ENCODE measurements at regions not wholly inside any gene's neighbourhood (a gene's known extent, or its start where the extent isn't known, plus 50 kb on each side); places are given as distances from the start of the nearest gene placed in this dataset.

- POLR2A ChIA-PET: no interaction called here
Observed at GRCh38 chr16:86893506-86893905, 315.2 kb downstream of the FOXL1 start.

GRCh38 chr16:86894029-86894567, 315.7 kb downstream of the FOXL1 start:
- RAD21 ChIA-PET (ENCODE audit: unreplicated experiment): no interaction called here
- H3K4me2 ChIP-seq (ENCODE audit: control insufficient read depth, insufficient read depth): no peak overlapping the region
- H3K79me2 ChIP-seq (ENCODE audit: control insufficient read depth, insufficient read depth, low read length): no peaks in the 10 kb centered on the region
- TF ChIP-seq SMAD5 (IDR thresholded peaks at IDR 0.05; ENCODE audit: low read depth): no peak
- TF ChIP-seq PML (IDR thresholded peaks at IDR 0.05; ENCODE audit: low read length): no peak
- SMC1A ChIA-PET (ENCODE audit: uncharacterized antibody, unreplicated experiment): no interaction called here
- no peak overlapping the region for H2AFZ ChIP-seq (ENCODE audit: control insufficient read depth, low read depth, low read length)
- no peak overlapping the region for H3K27ac ChIP-seq (ENCODE audit: control insufficient read depth, insufficient read depth)
- POLR2A ChIA-PET: no interaction called here
- ATAC-seq (no peak), FAIRE-seq (no peak), DNase-seq (ENCODE audit: low read depth, low spot score) (no peak)
- no peaks in the 10 kb centered on the region for H3K36me3 ChIP-seq (ENCODE audit: control insufficient read depth in 2 of 2, insufficient read depth in 2 of 2, low read length in 1 of 2)
- H3K9me3 ChIP-seq (replicated peaks; ENCODE audit: control insufficient read depth, insufficient read depth, low read length): no peaks in the 10 kb centered on the region
- intact Hi-C loops (cut with micrococcal nuclease; ENCODE audit: unreplicated experiment) (no loop called here), in situ Hi-C loops (cut with MboI) (no loop called here)
- no peaks in the 10 kb centered on the region for H3K4me1 ChIP-seq (ENCODE audit: control insufficient read depth, insufficient read depth, low read length)
- BruUV-seq (replicated peaks): no TSS peak
- CTCF ChIA-PET: no interaction called here
- H3K9ac ChIP-seq (ENCODE audit: control insufficient read depth, insufficient read depth, low read length): no peak overlapping the region
- H4K20me1 ChIP-seq (ENCODE audit: control insufficient read depth, insufficient read depth): no peaks in the 10 kb centered on the region
- WGBS (ENCODE audit: insufficient coverage, insufficient replicate concordance, low lambda C conversion rate, missing lambda C conversion rate): 52% methylated on average over 24 of the region's 24 CpGs
- H3K4me3 ChIP-seq: no peak overlapping the region
- H3K27me3 ChIP-seq (replicated peaks in 1 of 2; ENCODE audit: control insufficient read depth in 2 of 2, insufficient read depth in 2 of 2, low read length in 1 of 2): peaks cover 0 to 3% of the 10 kb centered on the region in 2 experiments; a peak in 3 of 4 replicates

More at GRCh38 chr16:86893506-86893905, 315.2 kb downstream of the FOXL1 start:
- in situ Hi-C loops (cut with MboI) (no loop called here), intact Hi-C loops (cut with micrococcal nuclease; ENCODE audit: unreplicated experiment) (no loop called here)
- SMC1A ChIA-PET (ENCODE audit: uncharacterized antibody, unreplicated experiment): no interaction called here
- Histone ChIP-seq H3K9me3 (replicated peaks; ENCODE audit: control insufficient read depth, insufficient read depth, low read length) (no peaks in the 10 kb centered on the region), H3K4me1 (ENCODE audit: control insufficient read depth, insufficient read depth, low read length) (no peaks in the 10 kb centered on the region), H3K9ac (ENCODE audit: control insufficient read depth, insufficient read depth, low read length) (no peak overlapping the region), H2AFZ (ENCODE audit: control insufficient read depth, low read depth, low read length) (no peak overlapping the region), H3K36me3 (ENCODE audit: control insufficient read depth in 2 of 2, insufficient read depth in 2 of 2, low read length in 1 of 2) (no peaks in the 10 kb centered on the region), H3K4me3 (no peak overlapping the region), H3K27ac (ENCODE audit: control insufficient read depth, insufficient read depth) (no peak overlapping the region), H3K27me3 (replicated peaks in 1 of 2; ENCODE audit: control insufficient read depth in 2 of 2, insufficient read depth in 2 of 2, low read length in 1 of 2) (peaks cover 0 to 3% of the 10 kb centered on the region in 2 experiments; a peak in 3 of 4 replicates), H4K20me1 (ENCODE audit: control insufficient read depth, insufficient read depth) (no peaks in the 10 kb centered on the region), H3K4me2 (ENCODE audit: control insufficient read depth, insufficient read depth) (no peak overlapping the region), H3K79me2 (ENCODE audit: control insufficient read depth, insufficient read depth, low read length) (no peaks in the 10 kb centered on the region)
- RAD21 ChIA-PET (ENCODE audit: unreplicated experiment): no interaction called here
- TF ChIP-seq SMAD5 (IDR thresholded peaks at IDR 0.05; ENCODE audit: low read depth) (no peak), GABPA (IDR thresholded peaks at IDR 0.05; ENCODE audit: low read depth) (no peak), HDAC2 (IDR thresholded peaks at IDR 0.05) (no peak), E2F4 (IDR thresholded peaks at IDR 0.05; ENCODE audit: low read depth, low read length) (no peak), LARP7 (IDR thresholded peaks at IDR 0.05) (no peak)
- DNase-seq (ENCODE audit: low read depth, low spot score) (no peak), ATAC-seq (no peak), FAIRE-seq (no peak)
- CTCF ChIA-PET: no interaction called here
- no TSS peak for BruUV-seq (replicated peaks)
- WGBS (ENCODE audit: insufficient coverage, insufficient replicate concordance, low lambda C conversion rate, missing lambda C conversion rate): 58% methylated on average over 10 of the region's 10 CpGs
